Activated naive CD4-positive, alpha-beta T cell treated with anti-CD3 and anti-CD28 coated beads for 36 hours (primary cell): ENCODE measurements at regions not wholly inside any gene's neighbourhood (a gene's known extent, or its start where the extent isn't known, plus 50 kb on each side); places are given as distances from the start of the nearest gene placed in this dataset.

ENCODE experiments used
- CTCF ChIA-PET: fragments of 350-600 bp; sonication (Branson Sonifier 250); formaldehyde crosslinking; loops from one replicate; lab custom pipeline; 2021; ENCODE audit warnings: antibody characterized with exemption; lab: Charles Lee
- DNase-seq: peaks from one replicate; pipeline ENCODE4 v3.0.0-alpha.2; 2020
- H3K27ac Mint-ChIP-seq: one replicate; pipeline ENCODE4 v1.8.0; 2021; ENCODE audit warnings: mild to moderate bottlenecking, mixed read lengths
- H3K27me3 Mint-ChIP-seq: one replicate; pipeline ENCODE4 v1.8.0; 2021; ENCODE audit warnings: low read depth, mixed read lengths
- H3K36me3 Mint-ChIP-seq: one replicate; pipeline ENCODE4 v1.8.0; 2021; ENCODE audit warnings: low read depth, mixed read lengths
- H3K4me1 Mint-ChIP-seq: one replicate; pipeline ENCODE4 v1.8.0; 2021; ENCODE audit warnings: low read depth, mixed read lengths
- H3K4me3 Mint-ChIP-seq: one replicate; pipeline ENCODE4 v1.8.0; 2021; ENCODE audit warnings: mild to moderate bottlenecking, moderate library complexity, mixed read lengths
- H3K9me3 Mint-ChIP-seq: one replicate; pipeline ENCODE4 v1.8.0; 2021; ENCODE audit warnings: mixed read lengths
- intact Hi-C: fragments of 100-400 bp; cut with micrococcal nuclease; formaldehyde crosslinking; loops from one replicate; pipeline ENCODE4 v1.15.1; 2023

DNA sequence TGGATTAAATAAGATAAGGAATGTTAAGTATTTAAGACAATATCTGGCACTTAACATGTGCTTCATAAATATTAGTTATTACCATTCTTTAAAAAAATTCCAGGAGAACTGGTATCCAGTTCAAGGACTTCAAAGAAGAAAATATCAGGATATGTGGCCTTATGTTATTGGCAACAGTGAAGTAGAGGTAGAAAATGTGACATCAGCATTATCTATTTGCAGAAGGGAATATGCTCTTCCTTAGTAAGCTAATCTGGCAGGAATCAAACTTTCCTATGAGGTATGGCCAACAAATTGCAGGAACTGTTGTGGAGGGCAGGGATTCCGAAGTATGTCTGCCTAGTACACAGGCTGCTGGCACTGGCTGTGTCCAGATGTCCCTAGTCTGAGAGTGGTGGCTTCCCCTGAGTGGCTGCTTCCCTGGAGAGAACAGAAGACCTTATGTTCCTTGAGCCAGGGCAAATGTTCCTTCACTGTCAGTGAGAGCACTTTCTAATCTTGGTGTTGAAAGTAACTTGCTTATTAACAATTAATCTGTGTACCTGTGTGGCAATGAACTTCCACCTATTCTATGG, 351.7 kb upstream of the THRB start:
- Mint-ChIP-seq H3K27ac (no peak overlapping the region), H3K36me3 (no peaks in the 10 kb centered on the region), H3K4me3 (no peak overlapping the region), H3K9me3 (no peaks in the 10 kb centered on the region), H3K27me3 (no peaks in the 10 kb centered on the region), H3K4me1 (no peaks in the 10 kb centered on the region)
- intact Hi-C loops, result no loop called here
- DNase-seq, result no peak
- CTCF ChIA-PET, result interaction anchor here (0.7 kb wide), 1 partner anchor 334 kb away, joined by 4 read pairs; no protein-coding TSS in a partner anchor

DNA sequence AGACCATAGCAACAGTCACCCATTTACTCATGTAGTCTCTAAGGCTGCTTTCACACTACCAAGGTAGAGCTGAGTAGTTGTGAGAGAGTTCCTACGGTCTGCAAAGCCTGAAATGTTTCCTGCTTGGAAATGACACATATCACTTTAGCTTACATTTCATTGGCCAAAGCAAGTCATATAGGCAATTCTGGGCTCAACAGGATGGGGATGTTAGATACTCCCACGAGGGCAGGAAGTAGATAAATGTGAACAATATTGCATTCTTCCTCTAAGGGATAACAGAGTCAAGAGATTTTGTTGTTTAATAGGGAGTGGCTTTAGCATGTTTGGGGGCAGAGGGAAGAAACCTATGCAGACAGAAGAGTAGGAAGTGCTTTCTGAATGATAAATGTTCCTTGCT, 355.6 kb upstream of the THRB start:
- no peak overlapping the region for H3K27ac Mint-ChIP-seq
- intact Hi-C loops, result no loop called here
- H3K9me3 Mint-ChIP-seq, result no peaks in the 10 kb centered on the region
- no peaks in the 10 kb centered on the region for H3K27me3 Mint-ChIP-seq
- CTCF ChIA-PET, result no interaction called here
- H3K4me1 Mint-ChIP-seq, result no peaks in the 10 kb centered on the region
- no peak overlapping the region for H3K4me3 Mint-ChIP-seq
- no peaks in the 10 kb centered on the region for H3K36me3 Mint-ChIP-seq
- no peak for DNase-seq

DNA sequence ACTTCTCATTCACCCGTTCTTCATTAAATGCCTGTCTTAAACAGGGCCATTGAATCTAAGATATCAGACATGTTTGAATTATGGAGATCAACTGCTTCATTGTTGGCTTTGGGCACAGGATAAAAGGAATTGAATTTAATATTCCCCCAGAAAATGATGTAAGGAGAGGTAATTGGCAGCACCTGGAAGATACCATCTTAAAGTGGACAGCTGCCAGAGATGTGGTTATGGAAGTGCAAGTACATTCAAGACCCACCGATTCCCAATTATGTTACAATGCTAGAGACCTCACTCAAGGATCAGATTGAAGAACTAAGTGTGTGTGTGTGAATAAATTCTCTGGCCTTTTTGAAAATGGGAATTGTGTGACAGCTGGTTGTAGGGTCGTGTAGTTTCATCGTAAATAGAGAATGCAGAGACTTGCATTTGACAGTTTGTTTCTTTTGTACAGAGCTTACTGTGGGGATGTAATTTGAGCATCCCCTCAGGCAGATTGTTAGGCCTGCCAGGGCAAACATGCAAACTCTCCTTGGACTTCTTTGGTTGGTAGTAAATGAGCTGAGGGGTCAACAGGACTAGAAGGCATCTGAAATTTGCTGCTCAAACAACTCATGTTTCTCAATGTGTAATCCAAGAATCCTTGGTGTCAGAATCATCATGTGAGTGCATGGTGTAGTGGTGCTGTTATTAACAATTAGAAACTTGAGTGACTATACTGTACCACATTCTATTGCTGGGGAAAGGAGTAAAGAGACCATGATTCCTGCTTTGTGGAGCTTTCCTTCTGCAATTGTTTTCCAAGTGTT, 359.2 kb upstream of the THRB start:
- no peak for DNase-seq
- intact Hi-C loops, result no loop called here

DNA sequence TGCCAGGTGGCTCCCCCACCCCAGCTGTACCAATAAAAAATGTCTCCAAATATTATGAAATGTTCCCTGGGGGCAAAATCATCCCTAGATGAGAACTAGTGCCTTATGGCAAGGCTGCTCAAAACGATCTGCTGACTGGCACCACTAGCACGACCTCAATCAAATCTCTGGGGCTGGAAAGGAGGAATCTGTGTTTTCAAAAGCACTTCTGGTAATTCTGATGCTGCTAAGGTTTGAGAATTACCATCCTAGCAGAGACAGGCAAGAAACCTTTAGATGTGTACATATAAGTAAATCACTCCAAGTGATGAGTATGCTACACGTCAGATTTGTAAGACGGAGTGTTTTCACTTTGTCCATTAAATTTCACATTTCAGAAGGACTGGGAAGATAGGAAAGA, 360.1 kb upstream of the THRB start:
- no peaks in the 10 kb centered on the region for H3K4me1 Mint-ChIP-seq
- H3K9me3 Mint-ChIP-seq, result no peaks in the 10 kb centered on the region
- no peaks in the 10 kb centered on the region for H3K27me3 Mint-ChIP-seq
- CTCF ChIA-PET, result no interaction called here
- no peak for DNase-seq
- H3K27ac Mint-ChIP-seq, result no peak overlapping the region
- no peak overlapping the region for H3K4me3 Mint-ChIP-seq
- intact Hi-C loops, result no loop called here
- H3K36me3 Mint-ChIP-seq, result no peaks in the 10 kb centered on the region

More for the DNA sequence above, 359.2 kb upstream of the THRB start:
- Mint-ChIP-seq H3K36me3 (no peaks in the 10 kb centered on the region), H3K9me3 (no peaks in the 10 kb centered on the region), H3K4me1 (no peaks in the 10 kb centered on the region), H3K27me3 (no peaks in the 10 kb centered on the region), H3K27ac (no peak overlapping the region), H3K4me3 (no peak overlapping the region)
- CTCF ChIA-PET, result no interaction called here

DNA sequence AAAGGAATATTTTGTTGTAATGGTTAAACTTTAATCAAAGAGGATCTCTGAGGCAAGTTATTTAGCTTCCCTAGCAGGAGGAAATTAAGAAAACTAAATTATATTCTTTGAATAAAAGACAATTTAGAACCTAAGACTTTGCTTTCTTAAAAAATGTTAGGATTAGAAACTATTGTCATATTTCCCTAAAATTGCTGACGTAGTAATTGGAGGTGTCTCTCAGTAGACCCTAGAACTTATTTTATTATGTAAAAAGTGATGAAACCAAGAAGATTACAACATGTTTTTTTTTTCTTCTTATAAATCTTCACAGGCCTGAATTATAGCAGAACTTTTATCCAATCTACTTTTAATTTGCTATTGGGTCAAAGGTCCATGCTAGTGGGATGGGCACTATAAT, 363.3 kb upstream of the THRB start:
- intact Hi-C loops, result no loop called here
- no peaks in the 10 kb centered on the region for H3K36me3 Mint-ChIP-seq

DNA sequence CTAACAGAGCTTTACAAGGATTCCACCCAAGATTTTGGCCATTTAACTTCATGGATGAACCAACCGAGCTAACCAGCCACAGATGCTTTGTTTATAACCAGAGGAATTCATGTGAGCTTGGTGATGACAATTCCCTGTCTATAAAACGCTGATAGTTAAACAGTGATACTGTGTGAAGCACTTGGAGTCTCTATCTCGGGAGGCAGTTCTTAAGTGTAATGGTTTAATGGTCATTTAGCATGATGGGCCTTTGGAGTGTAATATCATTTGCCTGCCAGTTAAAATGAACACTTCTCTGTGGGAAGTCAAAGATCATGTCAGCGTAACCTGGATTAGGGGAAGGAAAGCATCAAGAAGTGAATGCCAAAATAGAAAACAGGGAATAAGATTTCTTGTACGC, 368.6 kb upstream of the THRB start:
- intact Hi-C loops, result no loop called here
- Mint-ChIP-seq H3K9me3 (peaks cover 5% of the 10 kb centered on the region), H3K4me1 (no peaks in the 10 kb centered on the region), H3K27me3 (no peaks in the 10 kb centered on the region), H3K27ac (no peak overlapping the region), H3K4me3 (no peak overlapping the region), H3K36me3 (no peaks in the 10 kb centered on the region)
- CTCF ChIA-PET, result no interaction called here
- no peak for DNase-seq

More for the DNA sequence above, 363.3 kb upstream of the THRB start:
- H3K9me3 Mint-ChIP-seq, result peaks cover 3% of the 10 kb centered on the region
- H3K27ac Mint-ChIP-seq, result no peak overlapping the region
- CTCF ChIA-PET, result no interaction called here
- no peak overlapping the region for H3K4me3 Mint-ChIP-seq
- H3K27me3 Mint-ChIP-seq, result no peaks in the 10 kb centered on the region
- DNase-seq, result no peak
- H3K4me1 Mint-ChIP-seq, result no peaks in the 10 kb centered on the region

DNA sequence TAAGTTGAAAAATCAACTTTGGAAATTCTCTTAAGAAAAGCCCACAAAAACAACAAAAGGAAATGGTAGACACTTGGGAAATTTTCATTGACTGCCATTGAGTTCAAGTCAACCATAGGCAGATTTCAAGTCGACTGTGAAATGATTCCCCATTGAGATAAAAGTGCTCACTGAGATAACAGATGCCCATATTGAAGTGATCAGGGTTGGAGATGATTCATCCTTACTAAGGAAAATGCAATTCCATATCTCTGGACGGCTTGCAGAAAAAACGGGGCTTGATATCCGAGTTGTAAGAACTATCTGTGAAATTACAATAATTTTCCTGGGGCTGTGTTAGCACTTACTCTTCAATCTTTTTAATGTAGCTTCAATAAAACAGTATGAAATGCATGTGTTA, 373.1 kb upstream of the THRB start:
- H3K27me3 Mint-ChIP-seq, result no peaks in the 10 kb centered on the region
- H3K36me3 Mint-ChIP-seq, result no peaks in the 10 kb centered on the region
- DNase-seq, result no peak
- no peak overlapping the region for H3K4me3 Mint-ChIP-seq
- H3K27ac Mint-ChIP-seq, result no peak overlapping the region
- intact Hi-C loops, result no loop called here
- H3K9me3 Mint-ChIP-seq, result peaks cover 7% of the 10 kb centered on the region
- H3K4me1 Mint-ChIP-seq, result no peaks in the 10 kb centered on the region
- CTCF ChIA-PET, result no interaction called here

DNA sequence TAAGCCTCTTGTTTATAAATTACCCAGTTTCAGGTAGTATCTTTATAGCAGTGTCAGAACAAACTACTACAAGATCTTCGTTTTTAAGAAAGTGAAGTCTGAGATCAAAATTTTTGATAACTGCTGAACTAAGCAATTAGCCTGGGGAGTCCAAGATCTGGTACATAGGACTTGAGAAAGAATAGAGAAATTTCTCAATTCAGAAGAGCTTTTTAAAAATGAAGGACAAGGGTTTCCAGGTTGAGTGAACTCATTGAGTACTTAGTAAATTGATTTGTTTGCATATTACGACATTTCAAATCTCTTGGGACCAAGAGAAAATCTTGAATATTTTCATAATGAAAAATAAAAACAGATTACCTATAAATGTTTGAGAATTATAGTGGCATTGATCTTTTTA, 386.6 kb upstream of the THRB start:
- Mint-ChIP-seq H3K4me3 (no peak overlapping the region), H3K9me3 (no peaks in the 10 kb centered on the region), H3K27me3 (no peaks in the 10 kb centered on the region), H3K27ac (no peak overlapping the region), H3K4me1 (no peaks in the 10 kb centered on the region), H3K36me3 (no peaks in the 10 kb centered on the region)
- CTCF ChIA-PET, result no interaction called here
- no peak for DNase-seq
- intact Hi-C loops, result no loop called here

DNA sequence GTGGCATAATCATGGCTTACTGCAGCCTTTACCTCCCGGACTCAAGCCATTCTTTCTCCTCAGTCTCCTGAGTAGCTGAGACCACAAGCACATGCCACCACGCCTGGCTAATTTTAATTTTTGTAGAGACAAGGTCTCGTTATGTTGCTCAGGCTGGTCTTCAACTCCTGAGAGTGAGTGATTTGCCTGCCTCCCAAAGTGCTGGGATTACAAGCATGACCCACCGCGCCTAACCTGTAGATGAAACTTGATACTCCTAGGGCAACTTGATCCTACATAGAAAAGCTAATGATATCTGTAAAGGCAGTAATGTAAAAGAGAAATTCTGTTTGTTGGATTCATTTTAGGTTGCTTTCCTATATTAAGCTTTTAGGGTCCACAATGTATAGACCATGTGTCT, 391.9 kb upstream of the THRB start:
- H3K27me3 Mint-ChIP-seq, result no peaks in the 10 kb centered on the region
- CTCF ChIA-PET, result no interaction called here
- no peak for DNase-seq
- no peaks in the 10 kb centered on the region for H3K4me1 Mint-ChIP-seq
- no peaks in the 10 kb centered on the region for H3K36me3 Mint-ChIP-seq
- intact Hi-C loops, result no loop called here
- H3K27ac Mint-ChIP-seq, result no peak overlapping the region
- no peaks in the 10 kb centered on the region for H3K9me3 Mint-ChIP-seq
- no peak overlapping the region for H3K4me3 Mint-ChIP-seq

DNA sequence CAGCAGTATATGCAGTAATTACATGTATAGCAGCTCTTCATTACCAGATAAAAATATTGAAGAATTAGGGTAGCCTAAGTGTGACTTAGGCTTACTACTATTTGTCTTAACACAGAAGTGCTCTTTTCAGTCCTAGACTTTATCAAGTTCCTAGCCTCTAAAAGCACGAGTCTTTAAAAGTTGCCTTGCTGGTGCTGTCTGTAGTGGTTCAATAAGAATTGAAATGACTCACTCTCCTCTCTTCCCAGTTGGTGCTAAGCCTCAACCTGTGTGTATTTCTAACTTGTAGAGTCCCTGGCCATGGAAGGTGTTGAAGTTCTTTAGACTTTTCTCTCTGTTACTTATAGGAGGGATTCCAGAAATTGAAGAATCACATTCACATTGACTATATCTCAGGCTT, 395.4 kb upstream of the THRB start:
- Mint-ChIP-seq H3K4me3 (no peak overlapping the region), H3K27me3 (no peaks in the 10 kb centered on the region), H3K9me3 (peaks cover 1% of the 10 kb centered on the region), H3K36me3 (no peaks in the 10 kb centered on the region), H3K4me1 (no peaks in the 10 kb centered on the region), H3K27ac (no peak overlapping the region)
- CTCF ChIA-PET, result no interaction called here
- DNase-seq, result no peak
- intact Hi-C loops, result no loop called here

DNA sequence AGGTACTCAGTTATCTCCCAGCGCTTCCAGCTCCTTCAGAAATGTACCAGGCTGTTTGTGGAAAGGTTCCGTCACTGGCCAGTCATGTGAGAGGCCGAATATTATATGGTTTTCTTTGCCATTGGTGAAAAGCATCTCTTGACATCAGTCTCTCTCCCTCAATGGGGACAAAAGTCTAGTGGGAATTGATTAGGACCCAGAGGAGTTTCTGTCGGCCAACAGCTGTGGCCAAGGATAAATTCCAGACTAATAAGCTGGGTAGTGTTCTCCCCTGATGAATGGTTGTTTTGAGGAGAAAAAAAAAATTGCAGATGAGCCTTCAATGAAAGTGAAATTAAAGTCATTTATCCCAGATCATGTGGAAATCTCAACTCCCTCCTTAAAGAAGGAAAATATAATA, 404.7 kb upstream of the THRB start:
- H3K27me3 Mint-ChIP-seq, result no peaks in the 10 kb centered on the region
- H3K9me3 Mint-ChIP-seq, result peaks cover 4% of the 10 kb centered on the region
- no peaks in the 10 kb centered on the region for H3K4me1 Mint-ChIP-seq
- H3K27ac Mint-ChIP-seq, result no peak overlapping the region
- no peaks in the 10 kb centered on the region for H3K36me3 Mint-ChIP-seq
- CTCF ChIA-PET, result no interaction called here
- H3K4me3 Mint-ChIP-seq, result no peak overlapping the region
- no peak for DNase-seq
- intact Hi-C loops, result no loop called here

DNA sequence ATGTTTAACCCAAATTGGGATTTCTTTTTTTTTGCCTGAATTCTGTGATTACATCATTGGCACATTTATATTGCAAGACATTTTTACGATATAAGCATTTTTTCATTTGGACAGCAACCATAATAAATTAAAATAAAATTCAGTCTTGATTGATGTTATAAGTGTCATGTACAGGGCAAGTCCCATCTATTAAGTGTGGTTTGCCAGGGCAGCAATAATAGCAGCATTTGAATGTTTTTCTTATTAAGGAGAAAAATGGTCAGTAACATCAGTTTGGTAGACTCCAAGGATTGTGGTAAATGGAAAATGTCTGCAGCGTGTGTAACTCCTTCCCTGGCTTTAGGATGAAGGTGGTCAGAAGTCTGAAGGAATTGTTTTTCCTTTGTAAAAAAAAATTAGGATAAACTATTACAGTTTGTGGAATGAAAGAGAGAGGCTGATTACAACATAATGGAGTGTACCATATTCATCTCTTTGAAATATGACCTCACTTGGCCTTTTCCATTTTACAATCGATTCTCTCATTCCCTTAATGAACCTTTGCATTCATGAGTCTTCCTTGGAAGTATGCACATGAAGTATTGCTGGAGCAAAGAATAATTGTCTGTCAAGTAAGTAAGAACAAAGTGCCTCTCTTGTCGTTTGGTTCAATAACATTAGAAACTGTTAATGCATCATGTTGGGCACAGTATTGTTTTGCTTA, 405.4 kb upstream of the THRB start:
- H3K27me3 Mint-ChIP-seq, result no peaks in the 10 kb centered on the region
- H3K36me3 Mint-ChIP-seq, result no peaks in the 10 kb centered on the region
- peaks cover 8% of the 10 kb centered on the region for H3K9me3 Mint-ChIP-seq
- no peak overlapping the region for H3K27ac Mint-ChIP-seq
- DNase-seq, result no peak
- no peaks in the 10 kb centered on the region for H3K4me1 Mint-ChIP-seq
- CTCF ChIA-PET, result no interaction called here
- H3K4me3 Mint-ChIP-seq, result no peak overlapping the region
- intact Hi-C loops, result no loop called here

DNA sequence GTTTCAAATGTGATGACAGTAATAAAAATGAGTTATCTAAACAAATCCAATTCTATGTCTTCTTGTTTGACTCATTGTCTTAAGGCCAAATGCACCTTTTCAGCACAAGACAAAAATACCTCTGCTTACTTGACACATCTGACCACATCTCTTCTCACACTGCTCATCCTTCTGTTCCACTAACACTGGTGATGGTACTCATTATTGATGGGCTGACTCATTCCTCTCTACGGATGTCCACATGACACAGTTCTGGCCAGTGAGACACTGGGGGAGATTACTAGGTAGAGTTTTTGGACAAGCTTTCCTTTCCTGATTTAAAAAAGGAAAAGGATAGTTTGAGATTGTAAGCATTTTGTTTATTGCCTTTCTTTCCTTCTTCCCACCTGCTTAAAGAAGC, 410.6 kb upstream of the THRB start:
- no peaks in the 10 kb centered on the region for H3K27me3 Mint-ChIP-seq
- intact Hi-C loops, result no loop called here
- DNase-seq, result no peak
- no peak overlapping the region for H3K27ac Mint-ChIP-seq
- CTCF ChIA-PET, result no interaction called here
- peaks cover 5% of the 10 kb centered on the region for H3K9me3 Mint-ChIP-seq
- H3K4me1 Mint-ChIP-seq, result no peaks in the 10 kb centered on the region
- no peaks in the 10 kb centered on the region for H3K36me3 Mint-ChIP-seq
- H3K4me3 Mint-ChIP-seq, result no peak overlapping the region
